ENCODE measurements at regions not wholly inside any gene's neighbourhood (a gene's known extent, or its start where the extent isn't known, plus 50 kb on each side); places are given as distances from the start of the nearest gene placed in this dataset.

DNA sequence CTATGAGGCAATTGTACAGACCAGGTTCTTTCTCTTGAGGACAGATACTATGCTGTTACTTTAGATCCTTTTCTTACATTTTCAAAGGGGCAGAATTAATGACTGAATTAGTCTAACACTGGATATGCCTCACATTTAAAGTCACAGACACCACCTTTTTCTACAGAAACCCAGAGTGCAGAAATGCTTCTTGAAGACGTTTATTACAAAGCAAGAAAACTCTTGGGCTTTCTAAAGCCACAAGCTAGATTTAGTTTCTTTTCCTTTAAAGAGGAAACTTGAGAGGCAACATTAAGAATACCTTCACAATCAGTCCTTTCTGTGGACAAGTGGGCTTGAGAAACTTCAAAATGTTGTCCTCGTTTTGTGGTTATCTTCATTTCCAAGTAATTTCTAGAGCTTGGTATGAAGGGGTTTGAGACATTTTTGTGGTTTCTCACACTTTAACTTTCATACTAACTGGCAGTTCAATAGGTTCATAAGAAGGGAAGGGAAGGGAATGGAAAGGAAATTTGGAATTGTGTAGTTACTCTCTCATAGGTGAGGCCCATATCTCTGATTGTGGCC, 527.4 kb downstream of the RASEF start:
- no peaks in the 10 kb centered on the region for H4K20me1 ChIP-seq (ENCODE audit: insufficient read depth)
- no peaks in the 10 kb centered on the region for H3K79me2 ChIP-seq (ENCODE audit: insufficient read depth, low read length)
- no peak overlapping the region for H3K27ac ChIP-seq (ENCODE audit: low read depth, low read length)
- H3K4me3 ChIP-seq (replicated peaks in 1 of 2; ENCODE audit: low read depth in 1 of 2, low read length in 2 of 2), result no peak overlapping the region
- intact Hi-C loops (cut with micrococcal nuclease), result no loop called here
- peaks cover 0 to 4% of the 10 kb centered on the region in 2 experiments; a peak in 2 of 4 replicates for H3K9me3 ChIP-seq (ENCODE audit: control insufficient read depth in 1 of 2, insufficient read depth in 1 of 2, low read depth in 1 of 2, low read length in 2 of 2)
- no peak overlapping the region for H2AFZ ChIP-seq (ENCODE audit: low read depth, low read length, poor library complexity, severe bottlenecking)
- DNase-seq (ENCODE audit: low read depth, low spot score) (no peak), ATAC-seq (no peak)
- no peak overlapping the region for H3K4me2 ChIP-seq (ENCODE audit: low read length)
- no peaks in the 10 kb centered on the region for H3K4me1 ChIP-seq (ENCODE audit: control insufficient read depth in 1 of 2, insufficient read depth in 2 of 2, low read length in 2 of 2)
- no peak for TF ChIP-seq FOSL1 (IDR thresholded peaks at IDR 0.05; ENCODE audit: low read depth)
- TF ChIP-seq SP1 (IDR thresholded peaks at IDR 0.05; ENCODE audit: low read depth), result no peak
- no peak for TF ChIP-seq ELF1 (IDR thresholded peaks at IDR 0.05; ENCODE audit: borderline replicate concordance, low read depth)
- no peak for TF ChIP-seq ZFX (IDR thresholded peaks at IDR 0.05)
- TF ChIP-seq SRF (IDR thresholded peaks at IDR 0.05; ENCODE audit: low read depth), result no peak
- TF ChIP-seq, protein P1, sequence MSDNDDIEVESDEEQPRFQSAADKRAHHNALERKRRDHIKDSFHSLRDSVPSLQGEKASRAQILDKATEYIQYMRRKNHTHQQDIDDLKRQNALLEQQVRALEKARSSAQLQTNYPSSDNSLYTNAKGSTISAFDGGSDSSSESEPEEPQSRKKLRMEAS (IDR thresholded peaks at IDR 0.05), result no peak
- TF ChIP-seq, protein P2, sequence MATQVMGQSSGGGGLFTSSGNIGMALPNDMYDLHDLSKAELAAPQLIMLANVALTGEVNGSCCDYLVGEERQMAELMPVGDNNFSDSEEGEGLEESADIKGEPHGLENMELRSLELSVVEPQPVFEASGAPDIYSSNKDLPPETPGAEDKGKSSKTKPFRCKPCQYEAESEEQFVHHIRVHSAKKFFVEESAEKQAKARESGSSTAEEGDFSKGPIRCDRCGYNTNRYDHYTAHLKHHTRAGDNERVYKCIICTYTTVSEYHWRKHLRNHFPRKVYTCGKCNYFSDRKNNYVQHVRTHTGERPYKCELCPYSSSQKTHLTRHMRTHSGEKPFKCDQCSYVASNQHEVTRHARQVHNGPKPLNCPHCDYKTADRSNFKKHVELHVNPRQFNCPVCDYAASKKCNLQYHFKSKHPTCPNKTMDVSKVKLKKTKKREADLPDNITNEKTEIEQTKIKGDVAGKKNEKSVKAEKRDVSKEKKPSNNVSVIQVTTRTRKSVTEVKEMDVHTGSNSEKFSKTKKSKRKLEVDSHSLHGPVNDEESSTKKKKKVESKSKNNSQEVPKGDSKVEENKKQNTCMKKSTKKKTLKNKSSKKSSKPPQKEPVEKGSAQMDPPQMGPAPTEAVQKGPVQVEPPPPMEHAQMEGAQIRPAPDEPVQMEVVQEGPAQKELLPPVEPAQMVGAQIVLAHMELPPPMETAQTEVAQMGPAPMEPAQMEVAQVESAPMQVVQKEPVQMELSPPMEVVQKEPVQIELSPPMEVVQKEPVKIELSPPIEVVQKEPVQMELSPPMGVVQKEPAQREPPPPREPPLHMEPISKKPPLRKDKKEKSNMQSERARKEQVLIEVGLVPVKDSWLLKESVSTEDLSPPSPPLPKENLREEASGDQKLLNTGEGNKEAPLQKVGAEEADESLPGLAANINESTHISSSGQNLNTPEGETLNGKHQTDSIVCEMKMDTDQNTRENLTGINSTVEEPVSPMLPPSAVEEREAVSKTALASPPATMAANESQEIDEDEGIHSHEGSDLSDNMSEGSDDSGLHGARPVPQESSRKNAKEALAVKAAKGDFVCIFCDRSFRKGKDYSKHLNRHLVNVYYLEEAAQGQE (IDR thresholded peaks at IDR 0.05; ENCODE audit: low read depth), result no peak
- no peak for TF ChIP-seq CBX3 (IDR thresholded peaks at IDR 0.05; ENCODE audit: low read depth)
- no peak for TF ChIP-seq TCF7L2 (IDR thresholded peaks at IDR 0.05; ENCODE audit: borderline replicate concordance, extremely low read depth, insufficient read depth, insufficient read length)
- TF ChIP-seq CEBPB (IDR thresholded peaks at IDR 0.05; ENCODE audit: low read depth), result no peak
- TF ChIP-seq EZH2phosphoT487 (IDR thresholded peaks at IDR 0.05; ENCODE audit: borderline replicate concordance), result no peak
- TF ChIP-seq, protein P3, sequence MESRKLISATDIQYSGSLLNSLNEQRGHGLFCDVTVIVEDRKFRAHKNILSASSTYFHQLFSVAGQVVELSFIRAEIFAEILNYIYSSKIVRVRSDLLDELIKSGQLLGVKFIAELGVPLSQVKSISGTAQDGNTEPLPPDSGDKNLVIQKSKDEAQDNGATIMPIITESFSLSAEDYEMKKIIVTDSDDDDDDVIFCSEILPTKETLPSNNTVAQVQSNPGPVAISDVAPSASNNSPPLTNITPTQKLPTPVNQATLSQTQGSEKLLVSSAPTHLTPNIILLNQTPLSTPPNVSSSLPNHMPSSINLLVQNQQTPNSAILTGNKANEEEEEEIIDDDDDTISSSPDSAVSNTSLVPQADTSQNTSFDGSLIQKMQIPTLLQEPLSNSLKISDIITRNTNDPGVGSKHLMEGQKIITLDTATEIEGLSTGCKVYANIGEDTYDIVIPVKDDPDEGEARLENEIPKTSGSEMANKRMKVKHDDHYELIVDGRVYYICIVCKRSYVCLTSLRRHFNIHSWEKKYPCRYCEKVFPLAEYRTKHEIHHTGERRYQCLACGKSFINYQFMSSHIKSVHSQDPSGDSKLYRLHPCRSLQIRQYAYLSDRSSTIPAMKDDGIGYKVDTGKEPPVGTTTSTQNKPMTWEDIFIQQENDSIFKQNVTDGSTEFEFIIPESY (IDR thresholded peaks at IDR 0.05; ENCODE audit: extremely low read depth, insufficient replicate concordance, low read length), result no peak
- TF ChIP-seq, protein P4, sequence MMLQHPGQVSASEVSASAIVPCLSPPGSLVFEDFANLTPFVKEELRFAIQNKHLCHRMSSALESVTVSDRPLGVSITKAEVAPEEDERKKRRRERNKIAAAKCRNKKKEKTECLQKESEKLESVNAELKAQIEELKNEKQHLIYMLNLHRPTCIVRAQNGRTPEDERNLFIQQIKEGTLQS (IDR thresholded peaks at IDR 0.05), result no peak
- no peak for TF ChIP-seq RAD21 (IDR thresholded peaks at IDR 0.05; ENCODE audit: low read depth)
- TF ChIP-seq YY1 (IDR thresholded peaks at IDR 0.05; ENCODE audit: extremely low read depth, insufficient replicate concordance, low read depth, low read length), result no peak
- no peak for TF ChIP-seq EZH2 (IDR thresholded peaks at IDR 0.05)
- ChIA-PET CTCF (no interaction called here), POLR2A (no interaction called here), RAD21 (ENCODE audit: low non-redundant PET in 1 of 2, low total read pairs in 2 of 2, uncharacterized antibody in 2 of 2, unreplicated experiment in 2 of 2) (no interaction called here)
- no peaks in the 10 kb centered on the region for H3K9me2 ChIP-seq (ENCODE audit: insufficient read depth)
- no peak overlapping the region for H3K9ac ChIP-seq (ENCODE audit: low read length)
- H3K27me3 ChIP-seq (ENCODE audit: insufficient read depth, low read length), result no peaks in the 10 kb centered on the region
- no peaks in the 10 kb centered on the region for H3K36me3 ChIP-seq (ENCODE audit: control insufficient read depth in 1 of 2, insufficient read depth in 2 of 2, low read length in 2 of 2)
- no TSS peak for BruUV-seq (replicated peaks)
